Bronchial epithelial cell (primary cell): ENCODE measurements at regions not wholly inside any gene's neighbourhood (a gene's known extent, or its start where the extent isn't known, plus 50 kb on each side); places are given as distances from the start of the nearest gene placed in this dataset.
A peak's percentile ranks its signal among the peaks of the same experiment; 100 is the strongest.

ENCODE experiments used
- DNase-seq: peaks from one replicate; pipeline ENCODE4 v3.0.0-alpha.2; 2010; ENCODE audit warnings: low read depth
- FAIRE-seq: peaks from 2 replicates; lab custom pipeline; 2011; peaks lifted over from hg19 to GRCh38; lab: Jason Lieb, UNC
- H3K27me3 ChIP-seq: 2 replicates; pipeline ENCODE4 v1.5.1; 2011; ENCODE audit warnings: low read length; ENCODE audit not compliant: control insufficient read depth, insufficient read depth
- H3K36me3 ChIP-seq: 2 replicates; pipeline ENCODE4 v1.5.1; 2011; ENCODE audit warnings: low read length; ENCODE audit not compliant: control insufficient read depth, insufficient read depth
- H3K4me3 ChIP-seq: 2 replicates; pipeline ENCODE4 v1.5.1; 2011; ENCODE audit warnings: mild to moderate bottlenecking, low read depth, low read length, control low read depth
- TF ChIP-seq, protein P1 (sequence below): IDR thresholded peaks from 2 replicates; pipeline ENCODE4 v1.5.1; 2011; ENCODE audit warnings: mild to moderate bottlenecking, moderate library complexity, low read length, control low read depth, inconsistent platforms; ENCODE audit not compliant: insufficient read depth, severe bottlenecking

- TF ChIP-seq, protein P1, sequence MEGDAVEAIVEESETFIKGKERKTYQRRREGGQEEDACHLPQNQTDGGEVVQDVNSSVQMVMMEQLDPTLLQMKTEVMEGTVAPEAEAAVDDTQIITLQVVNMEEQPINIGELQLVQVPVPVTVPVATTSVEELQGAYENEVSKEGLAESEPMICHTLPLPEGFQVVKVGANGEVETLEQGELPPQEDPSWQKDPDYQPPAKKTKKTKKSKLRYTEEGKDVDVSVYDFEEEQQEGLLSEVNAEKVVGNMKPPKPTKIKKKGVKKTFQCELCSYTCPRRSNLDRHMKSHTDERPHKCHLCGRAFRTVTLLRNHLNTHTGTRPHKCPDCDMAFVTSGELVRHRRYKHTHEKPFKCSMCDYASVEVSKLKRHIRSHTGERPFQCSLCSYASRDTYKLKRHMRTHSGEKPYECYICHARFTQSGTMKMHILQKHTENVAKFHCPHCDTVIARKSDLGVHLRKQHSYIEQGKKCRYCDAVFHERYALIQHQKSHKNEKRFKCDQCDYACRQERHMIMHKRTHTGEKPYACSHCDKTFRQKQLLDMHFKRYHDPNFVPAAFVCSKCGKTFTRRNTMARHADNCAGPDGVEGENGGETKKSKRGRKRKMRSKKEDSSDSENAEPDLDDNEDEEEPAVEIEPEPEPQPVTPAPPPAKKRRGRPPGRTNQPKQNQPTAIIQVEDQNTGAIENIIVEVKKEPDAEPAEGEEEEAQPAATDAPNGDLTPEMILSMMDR, result no peak
- FAIRE-seq, result no peak
- DNase-seq, result peak; percentile 12
- Histone ChIP-seq H3K36me3 (no peaks in the 10 kb centered on the region), H3K27me3 (no peaks in the 10 kb centered on the region), H3K4me3 (no peak overlapping the region)
Measured at GRCh38 chrX:45711231-45711630, 510.6 kb upstream of the DIPK2B start.

GRCh38 chrX:45710081-45710801 lies 509.6 kb upstream of the DIPK2B start:
- TF ChIP-seq, protein P1, result no peak
- FAIRE-seq, result no peak
- H3K36me3 ChIP-seq, result no peaks in the 10 kb centered on the region
- no peak overlapping the region for H3K4me3 ChIP-seq
- DNase-seq, result peak; percentile 95
- H3K27me3 ChIP-seq, result no peaks in the 10 kb centered on the region

DNA sequence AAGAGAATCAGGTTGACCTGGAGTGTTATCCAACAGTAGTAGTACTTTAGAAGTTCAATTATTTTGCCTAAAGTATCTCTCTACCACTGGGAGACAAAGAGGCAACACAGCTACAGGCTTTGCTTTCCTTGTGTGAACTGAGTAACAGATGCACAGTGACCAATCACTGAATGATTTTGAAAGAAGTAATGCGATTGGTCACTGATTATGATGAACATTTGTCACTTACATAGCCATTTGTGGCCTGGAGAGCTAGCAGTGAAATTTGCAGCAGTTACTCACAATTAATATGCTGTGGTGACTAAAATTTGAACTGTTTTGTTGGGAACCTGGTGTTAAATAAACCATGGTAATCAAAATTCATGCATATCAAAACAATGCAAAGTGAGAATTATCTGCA lies 508.7 kb upstream of the DIPK2B start:
- H3K36me3 ChIP-seq, result no peaks in the 10 kb centered on the region
- FAIRE-seq (no peak), DNase-seq (peak; percentile 27)
- no peak overlapping the region for H3K4me3 ChIP-seq
- H3K27me3 ChIP-seq, result no peaks in the 10 kb centered on the region
- TF ChIP-seq, protein P1, result no peak

DNA sequence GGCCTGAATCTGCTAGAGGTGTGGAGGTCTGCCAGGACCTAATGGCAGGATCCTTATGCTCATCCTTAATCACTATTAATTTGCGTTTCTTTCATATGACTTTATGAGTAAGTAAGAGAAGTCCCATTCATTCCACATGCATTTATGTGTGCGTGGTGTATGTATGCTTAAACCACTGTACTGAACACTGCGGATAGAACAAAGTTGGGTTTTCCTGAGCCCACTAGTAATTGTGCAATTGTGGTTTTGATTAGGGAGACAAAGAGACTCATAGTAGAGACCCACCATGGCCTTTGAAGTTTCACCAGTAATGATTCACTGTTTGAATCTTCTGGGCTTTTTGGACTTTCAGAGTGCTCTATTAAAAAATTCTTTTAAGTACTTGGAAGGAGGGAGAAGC lies 498.5 kb upstream of the DIPK2B start:
- H3K36me3 ChIP-seq, result no peaks in the 10 kb centered on the region
- FAIRE-seq (no peak), DNase-seq (no peak)
- no peaks in the 10 kb centered on the region for H3K27me3 ChIP-seq
- H3K4me3 ChIP-seq, result no peak overlapping the region
- TF ChIP-seq, protein P1, result no peak

DNA sequence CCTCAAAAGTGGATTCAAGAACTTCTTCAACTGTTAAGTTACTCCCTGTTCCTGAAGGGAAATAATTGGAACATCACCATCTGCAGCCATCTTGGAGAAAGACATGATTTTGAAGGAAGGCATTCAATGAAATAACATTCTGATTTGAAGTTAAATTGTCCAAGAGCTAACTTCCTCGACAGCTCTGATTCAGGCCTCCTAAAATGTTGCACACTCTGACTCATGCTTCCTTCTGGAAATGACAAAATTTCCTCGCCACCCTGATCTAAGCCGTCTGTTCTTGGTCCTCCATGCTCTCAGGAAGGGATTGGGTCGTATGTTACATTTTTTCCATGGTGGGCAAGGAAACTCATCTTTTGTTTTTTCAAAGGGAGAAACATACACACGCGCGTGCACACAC lies 496.9 kb upstream of the DIPK2B start:
- H3K4me3 ChIP-seq, result no peak overlapping the region
- no peak for FAIRE-seq
- TF ChIP-seq, protein P1, result no peak
- peak; percentile 75 for DNase-seq
- no peaks in the 10 kb centered on the region for H3K36me3 ChIP-seq
- H3K27me3 ChIP-seq, result no peaks in the 10 kb centered on the region

DNA sequence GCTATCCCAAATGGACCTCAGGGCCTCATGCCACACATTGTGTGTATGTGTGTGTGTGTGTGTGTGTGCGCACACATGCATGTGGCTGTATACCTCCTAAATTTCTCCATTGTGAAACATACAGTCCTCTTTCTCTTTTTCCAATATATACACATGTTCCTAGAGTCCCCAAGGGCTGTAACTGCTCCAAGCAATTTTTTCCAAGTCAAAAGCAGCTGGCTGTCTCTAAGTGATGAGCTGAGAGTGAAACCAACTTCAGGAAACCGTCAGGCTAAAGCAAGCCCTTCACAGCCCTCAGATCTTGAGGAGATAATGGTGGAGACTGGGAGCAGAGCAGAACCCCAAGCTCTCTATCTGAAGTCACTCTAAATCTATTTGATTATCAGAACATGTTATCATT lies 496.1 kb upstream of the DIPK2B start:
- Histone ChIP-seq H3K27me3 (no peaks in the 10 kb centered on the region), H3K4me3 (no peak overlapping the region), H3K36me3 (no peaks in the 10 kb centered on the region)
- DNase-seq, result no peak
- FAIRE-seq, result no peak
- TF ChIP-seq, protein P1, result no peak
